Ascending aorta (tissue), 2 donors: ENCODE measurements at regions not wholly inside any gene's neighbourhood (a gene's known extent, or its start where the extent isn't known, plus 50 kb on each side); places are given as distances from the start of the nearest gene placed in this dataset.

Source experiments
- DNase-seq, 2 donors: peaks; one replicate each; pipeline ENCODE4 v3.0.0-alpha.2; 2019; ENCODE audit warnings: low spot score in 2 of 2
- H3K27ac ChIP-seq, 2 donors: fragments of 200-600 bp; sonication (generic); one replicate each; pipeline ENCODE4 v1.5.1; 2016 to 2017; ENCODE audit warnings: mild to moderate bottlenecking in 1 of 2
- H3K27me3 ChIP-seq: fragments of 200-600 bp; sonication (generic); one replicate; pipeline ENCODE4 v1.5.1; 2017
- H3K36me3 ChIP-seq, 2 donors: fragments of 200-600 bp; sonication (generic); one replicate each; pipeline ENCODE4 v1.5.1; 2016
- H3K4me1 ChIP-seq, 2 donors: fragments of 200-600 bp; sonication (generic); one replicate each; pipeline ENCODE4 v1.5.1; 2016 to 2017; ENCODE audit warnings: mild to moderate bottlenecking in 1 of 2
- H3K4me3 ChIP-seq, 2 donors: fragments of 200-600 bp; sonication (generic); one replicate each; pipeline ENCODE4 v1.5.1; 2016 to 2017; ENCODE audit warnings: mild to moderate bottlenecking in 1 of 2
- H3K9me3 ChIP-seq, 2 donors: fragments of 200-600 bp; sonication (generic); one replicate each; pipeline ENCODE4 v1.5.1; 2016
- intact Hi-C: fragments of 100-400 bp; cut with DNase I; formaldehyde crosslinking; loops from one replicate; pipeline ENCODE4 v1.15.1; 2023
- TF ChIP-seq, protein P1 (sequence below), 3 experiments: fragments of 200-600 bp in 2 of 3; fragments of 450-650 bp in 1 of 3; sonication (generic) in 2 of 3; IDR thresholded peaks; one replicate each; pipeline ENCODE4 v1.5.1; 2016 to 2019; ENCODE audit warnings: antibody characterized with exemption in 3 of 3, mild to moderate bottlenecking in 1 of 3, moderate library complexity in 1 of 3

DNA sequence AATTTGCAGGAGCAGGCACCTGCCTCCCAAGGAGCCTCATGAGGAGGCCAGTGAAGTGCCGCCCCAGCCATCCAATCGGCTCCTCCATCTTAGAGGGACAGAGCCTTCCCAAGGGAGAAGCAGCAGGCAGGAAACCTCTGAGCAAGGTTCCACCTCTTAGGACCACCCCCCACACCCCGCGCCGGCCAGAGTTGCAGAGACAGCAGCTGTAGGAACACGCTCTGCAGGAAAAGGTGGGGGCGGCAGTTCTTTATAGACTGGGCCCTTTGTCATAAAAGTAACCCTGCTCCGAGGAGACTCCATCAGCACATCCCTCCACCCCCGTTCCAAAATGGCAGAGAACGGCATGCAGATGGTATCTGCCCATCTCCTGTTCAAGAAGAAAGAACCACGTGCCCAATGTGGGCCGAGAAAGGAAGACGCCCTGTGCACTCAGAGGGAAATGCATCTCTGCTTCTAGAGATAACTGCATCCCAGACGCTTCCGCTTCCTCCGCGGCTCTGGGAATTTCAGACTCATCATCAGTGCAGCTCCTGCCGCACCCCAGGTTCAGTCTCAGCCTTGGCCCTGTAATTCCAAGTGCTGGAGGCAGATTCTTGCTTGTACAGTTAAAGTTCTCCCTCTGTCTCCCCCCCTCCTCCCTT, 98.5 kb downstream of the SPATA19 start:
- Histone ChIP-seq H3K27ac (no peak overlapping the region), H3K4me3 (no peak overlapping the region), H3K9me3 (no peaks in the 10 kb centered on the region), H3K27me3 (no peaks in the 10 kb centered on the region), H3K36me3 (no peaks in the 10 kb centered on the region), H3K4me1 (no peaks in the 10 kb centered on the region)
- intact Hi-C loops, result no loop called here
- DNase-seq, result no peak
- TF ChIP-seq, protein P1, sequence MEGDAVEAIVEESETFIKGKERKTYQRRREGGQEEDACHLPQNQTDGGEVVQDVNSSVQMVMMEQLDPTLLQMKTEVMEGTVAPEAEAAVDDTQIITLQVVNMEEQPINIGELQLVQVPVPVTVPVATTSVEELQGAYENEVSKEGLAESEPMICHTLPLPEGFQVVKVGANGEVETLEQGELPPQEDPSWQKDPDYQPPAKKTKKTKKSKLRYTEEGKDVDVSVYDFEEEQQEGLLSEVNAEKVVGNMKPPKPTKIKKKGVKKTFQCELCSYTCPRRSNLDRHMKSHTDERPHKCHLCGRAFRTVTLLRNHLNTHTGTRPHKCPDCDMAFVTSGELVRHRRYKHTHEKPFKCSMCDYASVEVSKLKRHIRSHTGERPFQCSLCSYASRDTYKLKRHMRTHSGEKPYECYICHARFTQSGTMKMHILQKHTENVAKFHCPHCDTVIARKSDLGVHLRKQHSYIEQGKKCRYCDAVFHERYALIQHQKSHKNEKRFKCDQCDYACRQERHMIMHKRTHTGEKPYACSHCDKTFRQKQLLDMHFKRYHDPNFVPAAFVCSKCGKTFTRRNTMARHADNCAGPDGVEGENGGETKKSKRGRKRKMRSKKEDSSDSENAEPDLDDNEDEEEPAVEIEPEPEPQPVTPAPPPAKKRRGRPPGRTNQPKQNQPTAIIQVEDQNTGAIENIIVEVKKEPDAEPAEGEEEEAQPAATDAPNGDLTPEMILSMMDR (IDR thresholded peaks at IDR 0.05), result no peak

DNA sequence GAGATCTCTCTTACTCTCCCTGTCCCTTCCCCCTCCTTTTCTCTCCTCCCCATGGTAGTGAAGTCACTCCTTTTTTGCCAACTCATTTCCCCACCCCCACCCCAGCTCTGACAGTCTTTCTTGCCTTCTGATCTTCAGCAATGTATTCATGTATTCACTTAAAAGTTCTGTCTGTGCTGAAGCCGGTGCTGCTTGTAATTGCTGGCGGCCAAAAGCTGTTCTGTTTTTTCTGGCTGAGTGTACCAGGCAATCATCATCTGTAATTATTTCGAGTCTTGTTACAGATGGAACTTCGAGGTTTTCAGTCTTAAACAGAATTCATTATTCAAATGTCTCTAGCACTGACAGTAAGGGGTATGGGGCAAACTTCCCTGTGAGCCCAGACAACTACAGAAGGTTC, 99.5 kb downstream of the SPATA19 start:
- TF ChIP-seq, protein P1 (IDR thresholded peaks at IDR 0.05), result no peak
- H3K4me1 ChIP-seq, result no peaks in the 10 kb centered on the region
- intact Hi-C loops, result no loop called here
- H3K27me3 ChIP-seq, result no peaks in the 10 kb centered on the region
- no peak overlapping the region for H3K4me3 ChIP-seq
- no peak overlapping the region for H3K27ac ChIP-seq
- H3K36me3 ChIP-seq, result no peaks in the 10 kb centered on the region
- no peak for DNase-seq
- H3K9me3 ChIP-seq, result no peaks in the 10 kb centered on the region

DNA sequence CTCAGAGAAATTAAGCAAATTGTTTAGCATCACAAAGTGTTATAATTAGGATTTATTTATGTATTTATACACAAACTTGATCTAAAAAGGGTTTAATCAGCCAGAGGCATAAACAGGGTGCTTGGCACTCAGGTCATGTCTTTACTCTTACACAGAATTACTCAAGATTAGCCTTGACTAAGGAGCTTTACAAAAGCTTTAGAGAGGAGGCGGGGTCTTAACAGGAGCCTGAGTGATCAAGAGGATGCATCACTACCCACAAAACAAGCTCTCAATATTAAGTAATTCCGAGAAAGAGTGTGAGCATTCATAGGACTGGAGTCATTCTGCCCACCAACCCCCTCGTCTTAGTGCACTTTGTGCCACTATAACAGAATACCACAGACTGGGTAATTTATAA, 103.0 kb downstream of the SPATA19 start:
- Histone ChIP-seq H3K4me1 (no peaks in the 10 kb centered on the region), H3K27me3 (no peaks in the 10 kb centered on the region), H3K4me3 (no peak overlapping the region), H3K27ac (no peak overlapping the region), H3K36me3 (no peaks in the 10 kb centered on the region), H3K9me3 (no peaks in the 10 kb centered on the region)
- no peak for DNase-seq
- intact Hi-C loops, result no loop called here
- TF ChIP-seq, protein P1 (IDR thresholded peaks at IDR 0.05), result no peak

DNA sequence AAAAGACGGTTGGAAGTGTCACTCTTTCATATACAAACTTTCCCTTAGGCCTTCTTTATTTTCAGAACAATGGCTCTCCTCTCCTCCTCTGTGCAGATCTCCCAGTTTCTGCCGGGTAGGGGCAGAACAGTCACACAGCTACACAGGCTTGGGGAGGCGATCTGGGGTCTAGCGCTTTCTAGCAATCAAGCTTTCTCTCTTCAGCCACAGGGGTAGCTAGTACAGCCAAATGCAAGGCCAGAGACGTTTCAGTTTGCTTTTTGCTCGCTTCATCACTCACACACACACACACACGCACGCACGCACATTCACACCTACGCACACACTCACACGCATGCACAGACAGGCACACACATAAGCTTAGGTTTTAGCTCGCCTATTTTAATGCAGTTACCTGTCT, 104.3 kb downstream of the SPATA19 start:
- no peaks in the 10 kb centered on the region for H3K36me3 ChIP-seq
- no peaks in the 10 kb centered on the region for H3K9me3 ChIP-seq
- no peaks in the 10 kb centered on the region for H3K27me3 ChIP-seq
- H3K4me3 ChIP-seq, result no peak overlapping the region
- no peak for DNase-seq
- no peak overlapping the region for H3K27ac ChIP-seq
- TF ChIP-seq, protein P1 (IDR thresholded peaks at IDR 0.05), result no peak
- H3K4me1 ChIP-seq, result no peaks in the 10 kb centered on the region
- intact Hi-C loops, result no loop called here

DNA sequence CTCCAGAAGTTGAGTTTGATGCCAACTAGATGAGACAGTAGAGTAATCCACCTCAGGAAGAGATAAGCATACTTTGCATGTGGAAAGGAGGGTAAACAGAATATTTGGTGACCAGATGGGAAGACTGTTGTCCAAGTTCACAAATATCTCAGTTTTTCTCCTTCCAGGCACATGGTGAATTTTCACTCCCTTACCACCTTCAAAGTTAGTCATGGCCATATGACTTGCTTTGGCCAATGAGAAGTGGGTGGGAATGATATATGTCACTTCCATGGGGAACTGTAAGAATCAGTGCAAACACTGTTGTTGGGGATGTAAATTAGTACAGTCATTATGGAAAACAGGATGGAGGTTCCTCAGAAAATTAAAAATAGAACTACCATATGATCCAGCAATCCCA, 105.8 kb downstream of the SPATA19 start:
- Histone ChIP-seq H3K27me3 (no peaks in the 10 kb centered on the region), H3K9me3 (no peaks in the 10 kb centered on the region), H3K36me3 (no peaks in the 10 kb centered on the region), H3K4me3 (no peak overlapping the region), H3K27ac (no peak overlapping the region), H3K4me1 (no peaks in the 10 kb centered on the region)
- intact Hi-C loops, result no loop called here
- TF ChIP-seq, protein P1 (IDR thresholded peaks at IDR 0.05), result no peak
- DNase-seq, result no peak

DNA sequence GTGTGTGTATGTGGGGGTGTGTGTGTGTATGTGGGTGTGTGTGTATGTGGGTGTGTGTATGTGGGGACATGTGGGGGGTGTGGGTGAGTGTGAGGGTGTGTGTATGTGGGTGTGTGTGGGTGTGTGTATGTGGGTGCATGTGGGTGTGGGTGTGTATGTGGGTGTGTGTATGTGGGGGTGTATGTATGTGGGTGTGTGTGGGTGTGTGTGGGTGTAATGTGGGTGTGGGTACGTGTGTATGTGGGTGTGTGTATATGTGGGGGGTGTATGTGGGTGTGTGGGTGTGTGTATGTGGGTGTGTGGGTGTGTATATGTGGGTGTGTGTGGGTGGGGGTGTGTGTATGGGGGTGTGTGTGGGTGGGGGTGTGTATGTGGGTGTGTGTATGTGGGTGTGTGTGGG, 106.7 kb downstream of the SPATA19 start:
- no peak overlapping the region for H3K27ac ChIP-seq
- TF ChIP-seq, protein P1 (IDR thresholded peaks at IDR 0.05), result no peak
- H3K4me3 ChIP-seq, result no peak overlapping the region
- no peaks in the 10 kb centered on the region for H3K36me3 ChIP-seq
- intact Hi-C loops, result no loop called here
- DNase-seq, result no peak
- no peaks in the 10 kb centered on the region for H3K27me3 ChIP-seq
- no peaks in the 10 kb centered on the region for H3K4me1 ChIP-seq
- no peaks in the 10 kb centered on the region for H3K9me3 ChIP-seq
